Caco-2 (cell line): ENCODE measurements at regions not wholly inside any gene's neighbourhood (a gene's known extent, or its start where the extent isn't known, plus 50 kb on each side); places are given as distances from the start of the nearest gene placed in this dataset.

Source experiments
- BruUV-seq: library from RNA; stranded (reverse); fragments of 400-500 nt; replicated peaks from 2 replicates; lab custom pipeline; 2021; lab: Mats Ljungman, UMichigan
- CTCF ChIA-PET: fragments of 300-600 bp; sonication (Branson Sonifier 250); formaldehyde crosslinking; loops from one replicate; lab custom pipeline; 2022; ENCODE audit warnings: antibody characterized with exemption; lab: Charles Lee
- POLR2A ChIA-PET: fragments of 300-600 bp; sonication (Branson Sonifier 250); formaldehyde crosslinking; loops from one replicate; lab custom pipeline; 2022; ENCODE audit warnings: antibody characterized with exemption; lab: Charles Lee
- DNase-seq, 2 experiments: peaks; one replicate each; pipeline versions ENCODE4 v3.0.0 to v3.0.0-alpha.2; 2020 to 2022
- H3K27me3 ChIP-seq: replicated peaks from 2 replicates; pipeline ENCODE4 v1.6.0; 2011; ENCODE audit warnings: low read length; ENCODE audit not compliant: control insufficient read depth, insufficient read depth
- H3K36me3 ChIP-seq: 2 replicates; pipeline ENCODE4 v1.5.1; 2011; ENCODE audit warnings: low read length; ENCODE audit not compliant: control insufficient read depth, insufficient read depth
- H3K4me1 ChIP-seq: fragments of 250-450 bp; sonication (Bioruptor Pico); 2 replicates; pipeline ENCODE4 v1.5.1; 2020; ENCODE audit warnings: mild to moderate bottlenecking
- H3K4me3 ChIP-seq: 2 replicates; pipeline ENCODE4 v1.5.1; 2011; ENCODE audit warnings: low read depth, mild to moderate bottlenecking, control low read depth, low read length
- H3K9me3 ChIP-seq: fragments of 250-450 bp; sonication (Bioruptor Pico); 2 replicates; pipeline ENCODE4 v1.5.1; 2020; ENCODE audit warnings: mild to moderate bottlenecking, moderate library complexity
- H3K27ac Mint-ChIP-seq: one replicate; pipeline ENCODE4 v1.8.0; 2022; ENCODE audit warnings: mixed read lengths; ENCODE audit not compliant: unreplicated experiment
- H3K27me3 Mint-ChIP-seq: one replicate; pipeline ENCODE4 v1.8.0; 2022; ENCODE audit warnings: mixed read lengths; ENCODE audit not compliant: insufficient read depth, unreplicated experiment
- H3K36me3 Mint-ChIP-seq: one replicate; pipeline ENCODE4 v1.8.0; 2022; ENCODE audit warnings: mild to moderate bottlenecking, mixed read lengths; ENCODE audit not compliant: insufficient read depth, unreplicated experiment
- H3K4me1 Mint-ChIP-seq: one replicate; pipeline ENCODE4 v1.8.0; 2022; ENCODE audit warnings: low read depth, mixed read lengths; ENCODE audit not compliant: unreplicated experiment
- H3K4me3 Mint-ChIP-seq: one replicate; pipeline ENCODE4 v1.8.0; 2022; ENCODE audit warnings: mild to moderate bottlenecking, moderate library complexity, mixed read lengths; ENCODE audit not compliant: unreplicated experiment
- H3K9me3 Mint-ChIP-seq: one replicate; pipeline ENCODE4 v1.8.0; 2022; ENCODE audit warnings: mixed read lengths; ENCODE audit not compliant: unreplicated experiment
- intact Hi-C: fragments of 100-400 bp; cut with micrococcal nuclease; formaldehyde crosslinking; loops from one replicate; pipeline ENCODE4 v1.10.0; 2022; ENCODE audit not compliant: unreplicated experiment
- TF ChIP-seq, protein P1 (sequence below), 2 experiments: fragments of 200-600 bp in 1 of 2; IDR thresholded peaks; 1 replicate in 1 of 2; 2 replicates in 1 of 2; pipeline versions ENCODE4 v1.5.1 to v1.8.0; 2011 to 2022; ENCODE audit warnings: antibody characterized with exemption in 1 of 2, control low read depth in 1 of 2, inconsistent platforms in 1 of 2, low read depth in 1 of 2, low read length in 1 of 2, mild to moderate bottlenecking in 1 of 2, moderate library complexity in 1 of 2; ENCODE audit not compliant: insufficient read depth in 1 of 2, severe bottlenecking in 1 of 2, unreplicated experiment in 1 of 2

DNA sequence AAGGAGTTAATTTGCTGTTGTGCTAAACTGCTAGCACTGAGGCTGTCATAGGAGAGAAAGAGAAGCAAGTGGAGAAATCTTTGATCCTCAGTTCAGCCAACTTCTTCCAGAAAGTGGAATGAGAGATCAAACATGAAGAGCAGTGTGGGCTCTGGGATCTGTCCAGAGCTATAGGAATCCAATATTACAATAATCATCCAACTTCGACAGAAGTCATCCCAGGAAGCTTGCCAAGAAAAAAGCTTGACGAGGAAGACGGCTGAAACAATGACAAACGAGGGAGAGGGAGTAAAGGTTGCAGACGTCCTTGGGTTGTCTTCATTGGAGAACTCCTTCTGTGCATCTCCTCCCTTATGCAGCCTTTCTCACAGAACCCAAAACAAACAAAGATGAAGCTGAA is 496.2 kb downstream of the INSC start:
- Mint-ChIP-seq H3K9me3 (no peaks in the 10 kb centered on the region), H3K27ac (no peak overlapping the region), H3K27me3 (no peaks in the 10 kb centered on the region), H3K36me3 (no peaks in the 10 kb centered on the region), H3K4me3 (no peak overlapping the region), H3K4me1 (no peaks in the 10 kb centered on the region)
- H3K9me3 ChIP-seq: no peaks in the 10 kb centered on the region
- H3K36me3 ChIP-seq: no peaks in the 10 kb centered on the region
- no peaks in the 10 kb centered on the region for H3K4me1 ChIP-seq
- no TSS peak for BruUV-seq
- H3K27me3 ChIP-seq: no peaks in the 10 kb centered on the region
- TF ChIP-seq, protein P1, sequence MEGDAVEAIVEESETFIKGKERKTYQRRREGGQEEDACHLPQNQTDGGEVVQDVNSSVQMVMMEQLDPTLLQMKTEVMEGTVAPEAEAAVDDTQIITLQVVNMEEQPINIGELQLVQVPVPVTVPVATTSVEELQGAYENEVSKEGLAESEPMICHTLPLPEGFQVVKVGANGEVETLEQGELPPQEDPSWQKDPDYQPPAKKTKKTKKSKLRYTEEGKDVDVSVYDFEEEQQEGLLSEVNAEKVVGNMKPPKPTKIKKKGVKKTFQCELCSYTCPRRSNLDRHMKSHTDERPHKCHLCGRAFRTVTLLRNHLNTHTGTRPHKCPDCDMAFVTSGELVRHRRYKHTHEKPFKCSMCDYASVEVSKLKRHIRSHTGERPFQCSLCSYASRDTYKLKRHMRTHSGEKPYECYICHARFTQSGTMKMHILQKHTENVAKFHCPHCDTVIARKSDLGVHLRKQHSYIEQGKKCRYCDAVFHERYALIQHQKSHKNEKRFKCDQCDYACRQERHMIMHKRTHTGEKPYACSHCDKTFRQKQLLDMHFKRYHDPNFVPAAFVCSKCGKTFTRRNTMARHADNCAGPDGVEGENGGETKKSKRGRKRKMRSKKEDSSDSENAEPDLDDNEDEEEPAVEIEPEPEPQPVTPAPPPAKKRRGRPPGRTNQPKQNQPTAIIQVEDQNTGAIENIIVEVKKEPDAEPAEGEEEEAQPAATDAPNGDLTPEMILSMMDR (IDR thresholded peaks at IDR 0.05; ENCODE audit: insufficient read depth in 1 of 2, low read depth in 1 of 2, low read length in 1 of 2, severe bottlenecking in 1 of 2, unreplicated experiment in 1 of 2): no peak
- CTCF ChIA-PET: no interaction called here
- intact Hi-C loops: no loop called here
- DNase-seq: no peak
- POLR2A ChIA-PET: no interaction called here
- H3K4me3 ChIP-seq: no peak overlapping the region

DNA sequence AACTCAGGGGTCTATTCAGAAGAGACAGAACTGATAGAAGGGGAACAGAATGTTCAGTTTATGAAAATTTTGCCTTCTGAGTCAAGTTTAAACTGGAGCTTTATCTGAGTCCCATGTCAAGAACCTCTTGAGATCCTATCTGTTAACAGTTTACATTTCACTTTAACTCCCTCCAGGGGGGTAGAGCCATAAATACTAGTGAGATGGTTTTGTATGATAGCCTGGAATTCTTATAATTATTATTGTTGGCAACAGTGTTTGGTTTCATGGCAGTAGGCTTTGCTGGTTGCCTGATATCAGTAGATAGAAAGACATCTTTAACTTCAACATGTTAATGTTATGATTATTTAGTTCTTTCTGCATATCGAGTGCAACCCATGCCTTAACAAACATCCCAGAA is 498.5 kb downstream of the INSC start:
- intact Hi-C loops: no loop called here
- Mint-ChIP-seq H3K4me3 (no peak overlapping the region), H3K27me3 (no peaks in the 10 kb centered on the region), H3K4me1 (no peaks in the 10 kb centered on the region), H3K9me3 (no peaks in the 10 kb centered on the region), H3K36me3 (no peaks in the 10 kb centered on the region), H3K27ac (no peak overlapping the region)
- Histone ChIP-seq H3K4me1 (no peaks in the 10 kb centered on the region), H3K27me3 (no peaks in the 10 kb centered on the region), H3K4me3 (no peak overlapping the region), H3K36me3 (no peaks in the 10 kb centered on the region), H3K9me3 (no peaks in the 10 kb centered on the region)
- no TSS peak for BruUV-seq
- ChIA-PET CTCF (no interaction called here), POLR2A (no interaction called here)
- no peak for DNase-seq
- TF ChIP-seq, protein P1 (IDR thresholded peaks at IDR 0.05; ENCODE audit: insufficient read depth in 1 of 2, low read depth in 1 of 2, low read length in 1 of 2, severe bottlenecking in 1 of 2, unreplicated experiment in 1 of 2): no peak

DNA sequence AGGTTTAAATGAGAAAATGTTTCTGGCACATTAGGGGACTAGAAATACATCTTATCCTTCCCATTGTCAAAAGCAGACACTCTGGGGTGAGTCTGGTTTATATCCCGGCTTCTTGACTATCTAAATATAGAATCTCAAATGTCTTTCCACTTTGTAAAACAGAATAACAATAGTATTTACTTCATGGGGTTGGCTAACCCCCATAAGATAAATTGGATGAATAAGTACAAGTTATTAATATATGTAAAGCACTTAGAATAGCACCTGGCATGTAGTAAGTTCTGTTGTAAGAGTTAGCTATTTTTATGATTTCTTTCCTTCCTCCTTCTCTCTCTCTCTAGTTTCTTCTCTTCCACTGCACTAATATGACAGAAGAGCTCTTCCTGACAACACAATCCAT is 499.1 kb downstream of the INSC start:
- H3K4me3 ChIP-seq: no peak overlapping the region
- ChIA-PET POLR2A (no interaction called here), CTCF (no interaction called here)
- H3K4me3 Mint-ChIP-seq: no peak overlapping the region
- no peaks in the 10 kb centered on the region for H3K27me3 Mint-ChIP-seq
- peaks cover 4% of the 10 kb centered on the region for H3K4me1 Mint-ChIP-seq
- no peaks in the 10 kb centered on the region for H3K36me3 Mint-ChIP-seq
- BruUV-seq: no TSS peak
- H3K9me3 ChIP-seq: no peaks in the 10 kb centered on the region
- H3K9me3 Mint-ChIP-seq: no peaks in the 10 kb centered on the region
- H3K27ac Mint-ChIP-seq: no peak overlapping the region
- no peaks in the 10 kb centered on the region for H3K36me3 ChIP-seq
- DNase-seq: no peak
- no peaks in the 10 kb centered on the region for H3K27me3 ChIP-seq
- intact Hi-C loops: no loop called here
- TF ChIP-seq, protein P1 (IDR thresholded peaks at IDR 0.05; ENCODE audit: insufficient read depth in 1 of 2, low read depth in 1 of 2, low read length in 1 of 2, severe bottlenecking in 1 of 2, unreplicated experiment in 1 of 2): no peak
- no peaks in the 10 kb centered on the region for H3K4me1 ChIP-seq
